ENCODE measurements at regions not wholly inside any gene's neighbourhood (a gene's known extent, or its start where the extent isn't known, plus 50 kb on each side); places are given as distances from the start of the nearest gene placed in this dataset.

- Mint-ChIP-seq H3K27me3 (no peaks in the 10 kb centered on the region), H3K4me1 (no peaks in the 10 kb centered on the region), H3K27ac (no peak overlapping the region), H3K9me3 (ENCODE audit: insufficient read depth) (peaks cover 4% of the 10 kb centered on the region), H3K4me3 (no peak overlapping the region)
- Histone ChIP-seq H3K9ac (ENCODE audit: low read length) (no peak overlapping the region), H2AFZ (ENCODE audit: insufficient read depth, low read depth, low read length, poor library complexity, severe bottlenecking) (no peak overlapping the region), H3K4me1 (ENCODE audit: control insufficient read depth in 2 of 2, insufficient read depth in 2 of 2, low read length in 2 of 2) (no peaks in the 10 kb centered on the region), H3K36me3 (replicated peaks in 1 of 2; ENCODE audit: control extremely low read depth in 1 of 2, control insufficient read depth in 1 of 2, extremely low read depth in 1 of 2, insufficient read depth in 2 of 2, low read length in 1 of 2) (no peaks in the 10 kb centered on the region), H3K4me3 (ENCODE audit: control extremely low read depth in 1 of 5, extremely low read depth in 1 of 5, insufficient read depth in 1 of 5, low read depth in 2 of 5, low read length in 4 of 5) (no peak overlapping the region), H4K20me1 (ENCODE audit: control insufficient read depth, insufficient read depth, low read length, poor library complexity, severe bottlenecking) (no peaks in the 10 kb centered on the region), H3K9me3 (ENCODE audit: control extremely low read depth in 1 of 3, control insufficient read depth in 2 of 3, insufficient read depth in 1 of 3, low read length in 2 of 3) (no peaks in the 10 kb centered on the region), H3K79me2 (ENCODE audit: control insufficient read depth, insufficient read depth, low read length) (no peaks in the 10 kb centered on the region), H3K27ac (ENCODE audit: low read length in 2 of 2) (no peak overlapping the region), H3K4me2 (replicated peaks; ENCODE audit: low read depth, low read length, poor library complexity, severe bottlenecking) (no peak overlapping the region), H3K27me3 (replicated peaks in 1 of 4; ENCODE audit: control extremely low read depth in 1 of 4, control insufficient read depth in 3 of 4, insufficient read depth in 4 of 4, low read length in 3 of 4) (no peaks in the 10 kb centered on the region)
- ChIA-PET CTCF (no interaction called here), POLR2A (no interaction called here)
- TF ChIP-seq EZH2 (IDR thresholded peaks at IDR 0.05; ENCODE audit: borderline replicate concordance, insufficient read depth, low read depth, low read length, poor library complexity, severe bottlenecking) (no peak), CTCF (IDR thresholded peaks at IDR 0.05) (no peak)
- ATAC-seq (ENCODE audit: low read depth) (no peak), DNase-seq (no peak)
- WGBS (ENCODE audit: insufficient coverage): 93% methylated on average over 3 of the region's 3 CpGs
- intact Hi-C loops (cut with micrococcal nuclease): no loop called here
These were observed 1199.1 kb upstream of the GYPC start for GRCh38 chr2:125456693-125457363.

DNA sequence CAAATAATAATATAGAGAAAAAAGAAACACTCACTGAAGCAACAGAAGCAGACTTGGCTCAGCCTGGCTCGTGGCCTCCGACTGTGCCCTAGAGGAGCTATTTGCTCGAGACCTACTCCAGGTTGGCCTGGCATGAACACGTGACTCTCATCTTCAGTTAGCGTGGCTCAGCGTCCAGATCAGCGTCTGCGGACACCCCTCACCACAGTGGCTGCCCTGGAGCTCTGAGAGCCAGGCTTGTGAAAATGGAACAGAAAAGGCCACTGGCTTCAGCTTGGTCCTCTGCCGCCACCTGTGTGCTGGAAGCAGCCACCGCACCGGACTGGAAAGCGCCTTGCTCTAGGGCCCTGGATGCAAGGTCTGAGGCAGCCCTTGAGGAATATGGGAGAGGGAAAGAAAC is 1184.0 kb upstream of the GYPC start:
- H3K27ac Mint-ChIP-seq: no peak overlapping the region
- H3K9me3 Mint-ChIP-seq (ENCODE audit: insufficient read depth): peaks cover 8% of the 10 kb centered on the region

More for the DNA sequence above, 1184.0 kb upstream of the GYPC start:
- Histone ChIP-seq H3K27me3 (replicated peaks in 1 of 4; ENCODE audit: control extremely low read depth in 1 of 4, control insufficient read depth in 3 of 4, insufficient read depth in 4 of 4, low read length in 3 of 4) (no peaks in the 10 kb centered on the region), H3K79me2 (ENCODE audit: control insufficient read depth, insufficient read depth, low read length) (no peaks in the 10 kb centered on the region), H3K9me3 (ENCODE audit: control extremely low read depth in 1 of 3, control insufficient read depth in 2 of 3, insufficient read depth in 1 of 3, low read length in 2 of 3) (peaks cover 0 to 17% (median 0%) of the 10 kb centered on the region in 3 donors), H3K4me1 (ENCODE audit: control insufficient read depth in 2 of 2, insufficient read depth in 2 of 2, low read length in 2 of 2) (no peaks in the 10 kb centered on the region), H2AFZ (ENCODE audit: insufficient read depth, low read depth, low read length, poor library complexity, severe bottlenecking) (no peak overlapping the region), H4K20me1 (ENCODE audit: control insufficient read depth, insufficient read depth, low read length, poor library complexity, severe bottlenecking) (no peaks in the 10 kb centered on the region), H3K27ac (ENCODE audit: low read length in 2 of 2) (no peak overlapping the region), H3K4me3 (ENCODE audit: control extremely low read depth in 1 of 5, extremely low read depth in 1 of 5, insufficient read depth in 1 of 5, low read depth in 2 of 5, low read length in 4 of 5) (no peak overlapping the region), H3K9ac (ENCODE audit: low read length) (no peak overlapping the region), H3K4me2 (replicated peaks; ENCODE audit: low read depth, low read length, poor library complexity, severe bottlenecking) (no peak overlapping the region), H3K36me3 (replicated peaks in 1 of 2; ENCODE audit: control extremely low read depth in 1 of 2, control insufficient read depth in 1 of 2, extremely low read depth in 1 of 2, insufficient read depth in 2 of 2, low read length in 1 of 2) (no peaks in the 10 kb centered on the region)
- WGBS (ENCODE audit: insufficient coverage): 65% methylated on average over 12 of the region's 12 CpGs
- intact Hi-C loops (cut with micrococcal nuclease): no loop called here
- Mint-ChIP-seq H3K27me3 (no peaks in the 10 kb centered on the region), H3K4me1 (no peaks in the 10 kb centered on the region), H3K4me3 (no peak overlapping the region)
- no peak for ATAC-seq (ENCODE audit: low read depth)
- ChIA-PET POLR2A (no interaction called here), CTCF (no interaction called here)
- no peak for DNase-seq
- TF ChIP-seq EZH2 (IDR thresholded peaks at IDR 0.05; ENCODE audit: borderline replicate concordance, insufficient read depth, low read depth, low read length, poor library complexity, severe bottlenecking) (no peak), CTCF (IDR thresholded peaks at IDR 0.05) (no peak)
